ENCODE measurements at regions not wholly inside any gene's neighbourhood (a gene's known extent, or its start where the extent isn't known, plus 50 kb on each side); places are given as distances from the start of the nearest gene placed in this dataset.
"Not testable (repeated sequence)": the region's sequence is repeated elsewhere in the genome, so short reads cannot be mapped to it uniquely, and the experiment has no call there.

GRCh38 chr12:38480594-38480993, 164.0 kb downstream of the ALG10B start:
- no peak for DNase-seq (ENCODE audit: low spot score)

DNA sequence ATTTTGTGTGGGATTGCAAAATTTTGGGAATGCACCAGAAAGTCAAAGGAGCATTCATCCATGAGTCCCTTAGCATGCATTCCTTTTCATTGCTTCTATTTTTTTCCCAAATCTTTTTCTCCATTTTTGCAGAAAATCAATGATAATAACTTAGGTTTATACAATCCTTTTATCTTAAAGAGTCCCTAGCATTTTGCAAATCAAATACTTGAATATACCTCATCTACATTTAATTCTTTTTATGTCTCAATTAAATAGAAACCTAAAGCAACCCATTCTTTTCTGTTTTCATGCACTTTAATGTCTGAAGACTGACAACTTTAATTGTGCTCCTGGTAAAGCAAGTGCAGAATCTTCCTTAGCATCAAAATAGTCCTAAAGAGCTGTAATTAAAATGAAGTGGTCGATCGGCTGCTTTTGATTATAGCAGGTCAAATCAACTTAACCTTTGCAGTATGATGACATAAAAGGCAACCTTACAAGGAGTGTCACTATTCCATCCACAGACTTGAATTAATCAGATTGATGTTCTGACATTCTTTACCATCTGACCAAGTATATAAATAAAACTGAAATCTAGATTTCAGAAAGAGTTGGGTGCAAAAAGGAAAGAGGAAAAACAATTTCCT, 168.4 kb downstream of the ALG10B start:
- no peak for DNase-seq (ENCODE audit: low spot score)

- no peak for DNase-seq (ENCODE audit: low spot score)
Measured at GRCh38 chr12:38488866-38489265, 172.3 kb downstream of the ALG10B start.

DNA sequence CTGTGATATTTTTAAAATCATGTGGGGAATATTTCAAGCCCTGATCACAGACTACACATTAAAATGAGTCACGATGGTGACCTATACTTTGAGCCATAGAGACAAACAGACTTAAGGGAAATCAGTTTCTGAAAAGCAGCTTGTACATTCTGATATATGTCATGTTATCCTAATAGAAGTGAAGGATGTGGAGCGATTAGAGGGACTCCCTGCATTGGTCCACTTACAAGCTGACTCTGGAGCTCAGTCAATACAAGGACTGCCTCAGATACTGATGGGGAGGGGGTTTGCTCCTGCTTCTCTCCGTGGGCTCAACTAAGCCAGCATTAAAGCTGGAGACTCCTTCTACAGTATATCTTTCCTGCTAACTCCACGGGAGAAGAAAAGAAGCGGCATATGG, 173.5 kb downstream of the ALG10B start:
- no peak for DNase-seq (ENCODE audit: low spot score)

- no peak for DNase-seq (ENCODE audit: low spot score)
Measured at GRCh38 chr12:38490941-38491340, 174.4 kb downstream of the ALG10B start.

DNA sequence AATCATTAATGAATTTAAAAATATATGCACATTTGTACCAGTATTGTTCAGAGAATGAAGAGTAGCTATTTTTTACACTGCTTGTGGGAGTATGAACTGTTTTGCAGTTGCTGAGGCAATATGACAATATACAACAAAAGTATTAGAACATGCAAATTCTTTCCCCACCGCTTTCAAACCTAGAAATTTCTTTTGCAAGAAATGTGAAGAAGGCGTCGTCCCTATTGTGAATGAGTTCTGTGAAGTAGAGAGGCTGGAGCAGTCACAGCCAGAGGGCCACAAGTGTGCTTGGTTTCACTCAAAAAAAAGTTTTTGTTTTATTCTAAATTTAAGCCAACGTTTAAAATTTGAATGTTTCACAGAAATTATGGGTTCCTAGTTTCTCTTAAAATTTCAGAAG, 184.9 kb downstream of the ALG10B start:
- no peak for DNase-seq (ENCODE audit: low spot score)

DNA sequence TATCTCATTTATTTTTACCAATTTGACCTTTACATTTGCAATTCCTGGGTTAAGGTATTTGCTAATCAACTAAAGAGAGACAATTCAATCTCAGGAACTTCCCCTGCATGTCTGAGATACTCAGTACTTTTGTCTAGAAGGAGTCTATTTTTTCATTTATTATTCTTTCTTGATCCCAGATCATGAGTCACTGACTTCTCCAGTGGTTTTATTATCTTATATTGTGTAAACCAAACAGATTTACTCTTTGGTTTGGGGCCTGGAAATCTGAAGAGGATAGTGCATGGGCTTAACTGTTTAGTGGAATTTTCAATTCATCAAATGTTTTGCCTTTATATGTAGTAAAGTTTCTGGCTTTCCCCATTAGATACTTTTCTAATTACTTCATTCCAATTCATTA, 185.4 kb downstream of the ALG10B start:
- DNase-seq (ENCODE audit: low spot score), result no peak

GRCh38 chr12:38502415-38502814, 185.8 kb downstream of the ALG10B start:
- no peak for DNase-seq (ENCODE audit: low spot score)

DNA sequence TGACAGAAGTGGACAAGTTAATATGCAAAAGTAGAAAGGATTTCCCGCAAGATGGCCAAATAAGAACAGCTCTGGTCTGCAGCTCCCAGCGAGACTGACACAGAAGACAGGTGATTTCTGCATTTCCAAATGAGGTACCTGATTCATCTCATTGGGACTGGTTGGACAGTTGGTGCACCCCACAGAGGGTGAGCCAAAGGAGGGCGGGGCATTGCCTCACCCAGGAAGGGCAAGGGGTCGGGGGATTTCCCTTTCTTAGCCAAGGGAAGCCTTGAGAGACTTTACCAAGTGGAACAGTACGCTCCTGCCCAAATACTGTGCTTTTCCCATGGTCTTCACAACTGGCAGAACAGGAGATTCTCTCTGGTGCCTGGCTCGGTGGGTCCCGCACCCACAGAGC, 191.3 kb downstream of the ALG10B start:
- DNase-seq (ENCODE audit: low spot score), result no peak

GRCh38 chr12:38508246-38508645, 191.7 kb downstream of the ALG10B start:
- peak; percentile 69 for DNase-seq (ENCODE audit: low spot score)

DNA sequence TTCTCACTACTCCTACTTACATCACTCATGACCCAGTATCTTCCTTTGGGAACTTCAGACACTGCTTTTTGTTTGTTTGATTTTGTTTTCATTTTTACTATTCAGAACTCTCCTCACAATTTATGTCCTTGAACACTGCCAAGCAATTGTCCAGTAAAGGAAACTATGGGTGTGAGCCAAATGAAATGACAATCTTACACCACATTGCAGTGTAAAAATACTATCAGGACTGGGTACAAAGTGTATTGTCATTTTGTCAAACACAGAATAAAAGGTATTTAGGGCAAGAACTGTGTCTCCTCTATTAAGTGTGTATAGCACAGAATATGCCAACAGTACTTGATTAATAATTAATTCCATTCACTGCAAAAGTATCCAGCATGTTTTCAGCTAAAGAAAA, 199.3 kb downstream of the ALG10B start:
- no peak for DNase-seq (ENCODE audit: low spot score)

DNA sequence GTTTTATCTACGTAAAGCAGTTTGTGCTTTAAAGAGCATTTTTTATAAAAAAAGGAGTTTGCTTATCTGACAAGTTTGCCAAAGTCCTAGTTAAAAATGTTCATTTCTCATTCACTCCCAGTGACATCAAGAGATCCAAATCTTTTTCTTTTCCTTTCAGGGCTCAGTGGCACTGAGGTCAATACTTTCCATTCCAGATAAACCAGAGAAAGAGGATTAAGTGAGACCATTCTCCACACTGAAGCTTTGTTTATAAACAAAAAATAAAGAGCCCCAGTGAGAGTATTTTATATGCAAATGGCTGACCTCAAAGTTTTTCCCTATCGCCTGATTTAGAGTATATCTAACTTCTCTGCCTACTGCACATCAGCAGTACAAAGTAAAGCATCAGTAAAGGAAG, 199.8 kb downstream of the ALG10B start:
- no peak for DNase-seq (ENCODE audit: low spot score)

DNA sequence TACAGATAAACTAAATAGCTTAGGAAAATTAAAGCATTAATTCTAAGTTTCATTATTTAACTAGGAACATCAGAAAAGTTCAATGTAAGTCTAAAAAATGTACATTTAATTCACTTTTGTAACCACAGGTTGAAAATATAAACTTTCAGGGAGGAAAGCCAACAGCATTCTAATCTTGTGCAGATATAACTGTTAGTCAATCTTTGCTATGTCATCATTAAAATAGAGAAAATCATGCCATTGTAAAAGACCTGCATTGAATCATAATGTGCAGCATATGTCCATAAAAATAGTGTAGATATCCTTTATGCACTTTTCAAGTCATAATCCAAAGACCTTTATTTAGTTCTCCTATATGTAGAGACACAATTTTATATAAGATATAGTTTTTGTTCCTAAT, 207.3 kb downstream of the ALG10B start:
- no peak for DNase-seq (ENCODE audit: low spot score)

DNA sequence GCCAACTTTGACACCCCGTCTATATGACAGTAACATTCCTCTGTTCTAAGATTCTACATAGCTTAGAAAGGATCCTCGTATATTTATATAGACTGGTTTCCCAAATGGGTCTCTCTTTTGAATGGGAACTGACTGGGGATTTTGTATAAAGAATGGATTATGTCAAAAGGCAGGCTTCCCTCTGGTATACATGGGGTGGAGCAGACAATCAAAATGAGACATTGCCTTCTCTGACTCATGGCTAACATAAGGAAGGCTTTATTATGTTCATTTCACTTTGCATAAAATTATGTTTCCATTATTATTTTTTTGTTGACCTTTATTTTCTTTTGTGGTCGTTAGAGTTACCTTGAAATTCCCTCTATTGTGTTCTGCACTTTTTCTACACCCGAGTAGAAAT, 211.1 kb downstream of the ALG10B start:
- DNase-seq (ENCODE audit: low spot score), result no peak

- DNase-seq (ENCODE audit: low spot score), result no peak
Measured at GRCh38 chr12:38528527-38528926, 212.0 kb downstream of the ALG10B start.

DNA sequence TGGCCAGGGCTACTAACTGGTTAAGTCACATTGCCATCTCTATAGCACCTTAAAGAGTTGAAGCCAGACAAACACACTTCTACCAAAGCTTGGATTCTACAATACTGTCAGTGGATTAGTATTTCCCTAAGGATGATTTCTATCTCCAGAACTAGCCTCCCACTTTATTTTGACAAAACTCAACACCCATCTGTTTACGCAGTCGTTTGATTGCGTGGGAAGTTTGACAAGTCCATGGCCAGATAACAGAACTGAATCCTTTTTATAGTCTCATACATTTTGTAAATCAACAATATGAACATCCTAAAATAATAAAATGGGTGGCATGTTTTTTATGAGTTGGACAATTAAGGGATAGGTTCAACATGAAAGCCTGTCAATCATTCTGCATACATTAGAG, 212.7 kb downstream of the ALG10B start:
- DNase-seq (ENCODE audit: low spot score), result not testable (repeated sequence)

DNA sequence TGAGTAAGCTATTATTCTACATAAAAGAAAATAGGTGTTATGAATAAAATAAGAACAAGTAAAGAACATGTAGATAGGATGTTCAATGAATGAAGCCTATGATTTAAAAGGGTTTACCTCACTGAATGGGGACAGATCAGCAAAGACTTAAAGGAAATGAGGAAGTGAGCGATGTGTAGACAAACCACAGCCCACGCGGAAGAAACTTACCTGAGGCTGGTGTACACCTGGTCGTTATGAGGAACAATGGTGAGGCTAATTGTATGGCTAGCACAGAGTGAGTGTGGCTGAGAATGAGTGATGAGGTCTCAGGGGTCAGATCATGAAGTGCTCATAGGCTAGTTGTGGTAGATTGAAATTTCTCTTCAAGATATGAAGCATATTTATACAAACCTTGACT, 221.7 kb downstream of the ALG10B start:
- DNase-seq (ENCODE audit: low spot score), result no peak

DNA sequence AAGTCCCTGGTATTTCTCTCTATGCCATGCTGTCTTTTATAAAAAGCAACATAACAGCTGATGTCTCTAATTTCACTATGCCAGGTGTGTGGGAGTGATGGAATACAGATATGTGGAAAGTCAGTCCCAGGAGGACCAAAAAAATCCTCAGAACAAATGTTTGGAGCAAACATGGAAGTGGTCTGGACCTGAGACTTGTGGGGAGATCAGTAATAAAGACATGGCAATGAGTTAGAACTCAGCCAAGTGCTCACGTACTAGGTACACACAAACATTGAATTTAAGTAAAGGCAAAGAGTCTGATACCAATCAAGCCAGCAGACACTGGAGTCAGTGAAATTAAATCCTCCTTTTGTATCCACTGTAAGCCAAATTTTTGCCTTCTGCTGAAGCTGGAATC, 223.6 kb downstream of the ALG10B start:
- no peak for DNase-seq (ENCODE audit: low spot score)

GRCh38 chr12:38541849-38542248, 225.3 kb downstream of the ALG10B start:
- DNase-seq (ENCODE audit: low spot score), result no peak

GRCh38 chr12:38543151-38543550, 226.6 kb downstream of the ALG10B start:
- DNase-seq (ENCODE audit: low spot score), result no peak

- peak; percentile 13 for DNase-seq (ENCODE audit: low spot score)
Measured at GRCh38 chr12:38544330-38545066, 227.9 kb downstream of the ALG10B start.

DNA sequence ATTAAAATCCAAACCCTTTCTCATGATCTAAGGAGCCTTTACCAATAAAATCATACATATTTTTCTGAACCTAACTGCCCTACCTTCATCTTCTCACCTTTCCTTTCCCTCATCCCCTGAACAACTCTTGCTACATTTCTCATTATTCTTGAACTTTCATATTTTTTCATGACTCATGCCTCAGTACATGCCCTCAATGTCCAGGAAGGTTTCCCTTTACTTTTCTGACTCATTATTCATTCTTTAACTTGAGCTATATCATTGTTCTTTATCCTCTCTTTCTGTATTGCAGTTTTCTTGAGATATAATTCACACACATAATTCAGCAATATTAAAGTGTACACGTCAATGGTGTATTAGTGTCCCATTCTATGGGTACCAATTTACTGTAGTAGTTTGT, 231.0 kb downstream of the ALG10B start:
- DNase-seq (ENCODE audit: low spot score), result no peak

All from HT-29 (cell line).